ENCODE measurements at regions not wholly inside any gene's neighbourhood (a gene's known extent, or its start where the extent isn't known, plus 50 kb on each side); places are given as distances from the start of the nearest gene placed in this dataset.

GRCh38 chr3:74067296-74067695 lies 442.6 kb upstream of the PDZRN3 start (continued):
- no peak for TF ChIP-seq MAX (IDR thresholded peaks at IDR 0.05; ENCODE audit: low read depth)

- Histone ChIP-seq H2AFZ (ENCODE audit: low read depth) (no peak overlapping the region), H3K9me2 (no peaks in the 10 kb centered on the region), H3K79me2 (ENCODE audit: insufficient read depth) (no peaks in the 10 kb centered on the region), H3F3A (replicated peaks; ENCODE audit: insufficient read depth) (no peaks in the 10 kb centered on the region), H3K4me3 (ENCODE audit: low read depth in 2 of 2, low read length in 1 of 2) (no peak overlapping the region), H3K27ac (ENCODE audit: low read depth in 2 of 2, low read length in 1 of 2) (no peak overlapping the region), H3K27me3 (ENCODE audit: insufficient read depth) (no peaks in the 10 kb centered on the region), H4K20me1 (ENCODE audit: insufficient read depth) (no peaks in the 10 kb centered on the region), H3K4me1 (ENCODE audit: control insufficient read depth in 1 of 2, insufficient read depth in 2 of 2, low read depth in 1 of 2, low read length in 1 of 2) (no peaks in the 10 kb centered on the region), H3K4me2 (no peak overlapping the region), H3K36me3 (replicated peaks in 1 of 2; ENCODE audit: control insufficient read depth in 1 of 2, insufficient read depth in 2 of 2, low read length in 1 of 2) (no peaks in the 10 kb centered on the region), H3K9me3 (no peaks in the 10 kb centered on the region), H3K9ac (no peak overlapping the region)
- ChIA-PET POLR2A (no interaction called here), CTCF (interaction anchor here (0.9 to 1.3 kb wide), 2 partner anchors 31 to 935 kb away, joined by 3 to 5 read pairs; no protein-coding TSS in a partner anchor)
- TF ChIP-seq FOXM1 (IDR thresholded peaks at IDR 0.05; ENCODE audit: low read depth), result no peak
- TF ChIP-seq IRF3 (IDR thresholded peaks at IDR 0.05; ENCODE audit: low read depth, low read length), result no peak
- no peak for TF ChIP-seq TEAD4 (IDR thresholded peaks at IDR 0.05; ENCODE audit: borderline replicate concordance, insufficient read depth)
- TF ChIP-seq RFX5 (IDR thresholded peaks at IDR 0.05; ENCODE audit: low read length), result no peak
- TF ChIP-seq POLR2AphosphoS5 (IDR thresholded peaks at IDR 0.05; ENCODE audit: low read depth, low read length), result no peak
- no peak for TF ChIP-seq USF2 (IDR thresholded peaks at IDR 0.05; ENCODE audit: borderline replicate concordance, low read depth, low read length)
- no peak for TF ChIP-seq GABPA (IDR thresholded peaks at IDR 0.05; ENCODE audit: low read depth)
- no peak for TF ChIP-seq RXRA (IDR thresholded peaks at IDR 0.05; ENCODE audit: borderline replicate concordance, low read depth)
- TF ChIP-seq JUND (IDR thresholded peaks at IDR 0.05), result no peak
- TF ChIP-seq SMC3 (IDR thresholded peaks at IDR 0.05; ENCODE audit: low read depth, low read length), result no peak
- TF ChIP-seq ELF1 (IDR thresholded peaks at IDR 0.05), result no peak
- no peak for TF ChIP-seq PBX3 (IDR thresholded peaks at IDR 0.05)
- no peak for TF ChIP-seq MAX (IDR thresholded peaks at IDR 0.05; ENCODE audit: low read depth)
- TF ChIP-seq ZBTB33 (IDR thresholded peaks at IDR 0.05; ENCODE audit: borderline replicate concordance, low read depth), result no peak
- TF ChIP-seq CHD2 (IDR thresholded peaks at IDR 0.05; ENCODE audit: low read length, partially characterized antibody), result no peak
- TF ChIP-seq RCOR1 (IDR thresholded peaks at IDR 0.05; ENCODE audit: low read length), result no peak
- no peak for TF ChIP-seq SIN3A (IDR thresholded peaks at IDR 0.05; ENCODE audit: borderline replicate concordance, low read depth, low read length)
- no peak for TF ChIP-seq USF1 (IDR thresholded peaks at IDR 0.05; ENCODE audit: borderline replicate concordance, low read depth)
- 68% methylated on average over 3 of the region's 3 CpGs for WGBS (ENCODE audit: low lambda C conversion rate)
- no peak for DNase-seq
Measured at GRCh38 chr3:74066456-74066855, 441.7 kb upstream of the PDZRN3 start.
